H4 (cell line): ENCODE measurements at regions not wholly inside any gene's neighbourhood (a gene's known extent, or its start where the extent isn't known, plus 50 kb on each side); places are given as distances from the start of the nearest gene placed in this dataset.
"Not testable (repeated sequence)": the region's sequence is repeated elsewhere in the genome, so short reads cannot be mapped to it uniquely, and the experiment has no call there.

Experiments used
- DNase-seq: peaks from one replicate; pipeline ENCODE4 v3.0.0-alpha.2; 2015; ENCODE audit warnings: low spot score

- DNase-seq: not testable (repeated sequence)
These were observed 111.5 kb upstream of the BDP1 start for GRCh38 chr5:71343994-71344393.

GRCh38 chr5:71372601-71373000 is 82.8 kb upstream of the BDP1 start:
- not testable (repeated sequence) for DNase-seq

- DNase-seq: not testable (repeated sequence)
These were observed 82.3 kb upstream of the BDP1 start for GRCh38 chr5:71373054-71373734.

GRCh38 chr5:71384204-71384603 is 71.2 kb upstream of the BDP1 start:
- not testable (repeated sequence) for DNase-seq

- no peak for DNase-seq
These were observed 70.7 kb upstream of the BDP1 start for GRCh38 chr5:71384706-71385105.

GRCh38 chr5:71385208-71385607 is 70.2 kb upstream of the BDP1 start:
- not testable (repeated sequence) for DNase-seq

GRCh38 chr5:71388184-71388583 is 67.3 kb upstream of the BDP1 start:
- DNase-seq: peak; percentile 3

GRCh38 chr5:71398400-71398799 is 57.1 kb upstream of the BDP1 start:
- DNase-seq: not testable (repeated sequence)

GRCh38 chr5:71398859-71399258 is 56.6 kb upstream of the BDP1 start:
- DNase-seq: not testable (repeated sequence)

GRCh38 chr5:71399443-71399842 is 56.0 kb upstream of the BDP1 start:
- not testable (repeated sequence) for DNase-seq

GRCh38 chr5:71400626-71401025 is 54.8 kb upstream of the BDP1 start:
- DNase-seq: not testable (repeated sequence)

- not testable (repeated sequence) for DNase-seq
These were observed 54.3 kb upstream of the BDP1 start for GRCh38 chr5:71401150-71401549.

GRCh38 chr5:71401564-71401963 is 53.9 kb upstream of the BDP1 start:
- DNase-seq: not testable (repeated sequence)

- not testable (repeated sequence) for DNase-seq
These were observed 51.0 kb upstream of the BDP1 start for GRCh38 chr5:71404441-71404840.

- DNase-seq: not testable (repeated sequence)
These were observed 50.5 kb upstream of the BDP1 start for GRCh38 chr5:71404936-71405335.
